H9 (cell line): ENCODE measurements at regions not wholly inside any gene's neighbourhood (a gene's known extent, or its start where the extent isn't known, plus 50 kb on each side); places are given as distances from the start of the nearest gene placed in this dataset.

ENCODE experiments used
- DNase-seq: peaks from one replicate; pipeline ENCODE4 v3.0.0-alpha.2; 2017
- H2AFZ ChIP-seq: one replicate; pipeline ENCODE4 v1.6.1; 2013; ENCODE audit warnings: mild to moderate bottlenecking, low read length, control low read depth, moderate library complexity
- H2AK5ac ChIP-seq: 2 replicates; pipeline ENCODE4 v1.6.1; 2013; ENCODE audit warnings: low read length, control low read depth, mixed read lengths; ENCODE audit not compliant: insufficient read length
- H2BK120ac ChIP-seq: one replicate; pipeline ENCODE4 v1.6.1; 2013; ENCODE audit warnings: low read depth, mild to moderate bottlenecking, low read length, control low read depth, inconsistent platforms; ENCODE audit not compliant: poor library complexity, severe bottlenecking
- H2BK12ac ChIP-seq: 2 replicates; pipeline ENCODE4 v1.6.1; 2013; ENCODE audit warnings: low read length, control low read depth, mixed read lengths, low read depth; ENCODE audit not compliant: insufficient read length
- H2BK15ac ChIP-seq: 2 replicates; pipeline ENCODE4 v1.6.1; 2013; ENCODE audit warnings: low read depth, low read length, control low read depth
- H2BK20ac ChIP-seq: one replicate; pipeline ENCODE4 v1.6.1; 2013; ENCODE audit warnings: low read depth, mild to moderate bottlenecking, low read length, control low read depth, inconsistent platforms; ENCODE audit not compliant: poor library complexity, severe bottlenecking
- H2BK5ac ChIP-seq: 2 replicates; pipeline ENCODE4 v1.6.1; 2013; ENCODE audit warnings: low read length, control low read depth, mixed read lengths; ENCODE audit not compliant: insufficient read length
- H3K14ac ChIP-seq: 2 replicates; pipeline ENCODE4 v1.6.1; 2013; ENCODE audit warnings: low read length, control low read depth; ENCODE audit not compliant: insufficient read depth
- H3K18ac ChIP-seq: 2 replicates; pipeline ENCODE4 v1.6.1; 2013; ENCODE audit warnings: low read depth, mild to moderate bottlenecking, mixed read lengths, low read length, control low read depth; ENCODE audit not compliant: insufficient read length
- H3K23ac ChIP-seq: 2 replicates; pipeline ENCODE4 v1.6.1; 2013; ENCODE audit warnings: low read length, control low read depth, mixed read lengths, low read depth; ENCODE audit not compliant: insufficient read length
- H3K23me2 ChIP-seq: 2 replicates; pipeline ENCODE4 v1.6.1; 2013; ENCODE audit warnings: low read depth, mild to moderate bottlenecking, mixed read lengths, low read length, control low read depth; ENCODE audit not compliant: insufficient read length, poor library complexity, severe bottlenecking
- H3K27ac ChIP-seq: 2 replicates; pipeline ENCODE4 v1.5.1; 2013; ENCODE audit warnings: low read length, control low read depth, mixed read lengths, low read depth; ENCODE audit not compliant: insufficient read length
- H3K27me3 ChIP-seq: 2 replicates; pipeline ENCODE4 v1.6.1; 2013; ENCODE audit warnings: low read length, control low read depth, inconsistent platforms; ENCODE audit not compliant: insufficient read depth
- H3K4ac ChIP-seq: 2 replicates; pipeline ENCODE4 v1.6.1; 2013; ENCODE audit warnings: low read depth, mild to moderate bottlenecking, control low read depth, inconsistent platforms, low read length, moderate library complexity
- H3K4me1 ChIP-seq: 2 replicates; pipeline ENCODE4 v1.6.1; 2013; ENCODE audit warnings: low read length, control low read depth, inconsistent platforms; ENCODE audit not compliant: insufficient read depth
- H3K4me2 ChIP-seq: 2 replicates; pipeline ENCODE4 v1.6.1; 2013; ENCODE audit warnings: low read length, control low read depth, mixed read lengths; ENCODE audit not compliant: insufficient read length, insufficient read depth
- H3K56ac ChIP-seq: 2 replicates; pipeline ENCODE4 v1.6.1; 2013; ENCODE audit warnings: low read depth, mild to moderate bottlenecking, mixed read lengths, low read length, control low read depth; ENCODE audit not compliant: insufficient read length
- H3K79me1 ChIP-seq: 2 replicates; pipeline ENCODE4 v1.6.1; 2013; ENCODE audit warnings: low read depth, mild to moderate bottlenecking, moderate library complexity, low read length, control low read depth, inconsistent platforms; ENCODE audit not compliant: insufficient read depth, poor library complexity, severe bottlenecking
- H3K79me2 ChIP-seq: 2 replicates; pipeline ENCODE4 v1.6.1; 2013; ENCODE audit warnings: low read length, control low read depth, inconsistent platforms; ENCODE audit not compliant: insufficient read depth
- H3K9ac ChIP-seq: 2 replicates; pipeline ENCODE4 v1.6.1; 2013; ENCODE audit warnings: low read length, control low read depth, mixed read lengths; ENCODE audit not compliant: insufficient read length; ENCODE audit errors: extremely low read depth
- H3K9me3 ChIP-seq: one replicate; pipeline ENCODE4 v1.6.1; 2013; ENCODE audit warnings: low read depth, low read length, inconsistent platforms; ENCODE audit not compliant: control insufficient read depth
- H3T11ph ChIP-seq: one replicate; pipeline ENCODE4 v1.6.1; 2013; ENCODE audit warnings: mild to moderate bottlenecking, low read length, control low read depth, inconsistent platforms
- H4K20me1 ChIP-seq: one replicate; pipeline ENCODE4 v1.6.1; 2013; ENCODE audit not compliant: control insufficient read depth, insufficient read length, insufficient read depth
- H4K5ac ChIP-seq: 2 replicates; pipeline ENCODE4 v1.6.1; 2013; ENCODE audit warnings: low read depth, mild to moderate bottlenecking, mixed read lengths, low read length, control low read depth; ENCODE audit not compliant: insufficient read length
- H4K8ac ChIP-seq: replicated peaks from 2 replicates; pipeline ENCODE4 v1.6.1; 2013; ENCODE audit warnings: low read length, control low read depth, mixed read lengths, low read depth; ENCODE audit not compliant: insufficient read length
- H4K91ac ChIP-seq: 2 replicates; pipeline ENCODE4 v1.6.1; 2013; ENCODE audit warnings: low read depth, mild to moderate bottlenecking, moderate library complexity, mixed read lengths, low read length, control low read depth; ENCODE audit not compliant: insufficient read length
- H3K27ac Mint-ChIP-seq, 3 experiments: 2 replicates in 2 of 3; 3 replicates in 1 of 3; pipeline ENCODE4 v1.8.0; 2020 to 2021; ENCODE audit warnings: mixed read lengths in 3 of 3, mild to moderate bottlenecking in 1 of 3, moderate library complexity in 1 of 3
- H3K27me3 Mint-ChIP-seq: 2 replicates; pipeline ENCODE4 v1.8.0; 2021; ENCODE audit warnings: low read depth, mild to moderate bottlenecking, moderate library complexity, mixed read lengths
- H3K36me3 Mint-ChIP-seq, 3 experiments: 2 replicates in 2 of 3; 3 replicates in 1 of 3; pipeline ENCODE4 v1.8.0; 2020 to 2021; ENCODE audit warnings: low read depth in 3 of 3, mixed read lengths in 3 of 3; ENCODE audit not compliant: insufficient read depth in 1 of 3
- H3K4me1 Mint-ChIP-seq, 2 experiments: 2 replicates each; pipeline ENCODE4 v1.8.0; 2020; ENCODE audit warnings: mixed read lengths in 2 of 2
- H3K4me3 Mint-ChIP-seq, 2 experiments: 2 replicates in 1 of 2; 3 replicates in 1 of 2; pipeline ENCODE4 v1.8.0; 2020 to 2021; ENCODE audit warnings: mild to moderate bottlenecking in 2 of 2, mixed read lengths in 2 of 2, moderate library complexity in 1 of 2
- H3K9me3 Mint-ChIP-seq, 2 experiments: 2 replicates in 1 of 2; 3 replicates in 1 of 2; pipeline ENCODE4 v1.8.0; 2020; ENCODE audit warnings: mild to moderate bottlenecking in 2 of 2, mixed read lengths in 2 of 2, moderate library complexity in 1 of 2
- WGBS: extraction: QIAGEN DNeasy Blood & Tissue Kit; methylation state at CpG from one replicate; pipeline ENCODE4 v1.1.7; 2013; ENCODE audit warnings: missing lambda C conversion rate, low lambda C conversion rate, mixed read lengths; ENCODE audit not compliant: insufficient read length; ENCODE audit errors: extremely low coverage; 5-methylcytosine and 5-hydroxymethylcytosine counted together
- TF ChIP-seq, protein P1 (sequence below): fragments of 200-600 bp; sonication (generic); conservative IDR thresholded peaks from 3 replicates; pipeline ENCODE4 v1.8.0; 2021; ENCODE audit warnings: antibody characterized with exemption, mild to moderate bottlenecking

DNA sequence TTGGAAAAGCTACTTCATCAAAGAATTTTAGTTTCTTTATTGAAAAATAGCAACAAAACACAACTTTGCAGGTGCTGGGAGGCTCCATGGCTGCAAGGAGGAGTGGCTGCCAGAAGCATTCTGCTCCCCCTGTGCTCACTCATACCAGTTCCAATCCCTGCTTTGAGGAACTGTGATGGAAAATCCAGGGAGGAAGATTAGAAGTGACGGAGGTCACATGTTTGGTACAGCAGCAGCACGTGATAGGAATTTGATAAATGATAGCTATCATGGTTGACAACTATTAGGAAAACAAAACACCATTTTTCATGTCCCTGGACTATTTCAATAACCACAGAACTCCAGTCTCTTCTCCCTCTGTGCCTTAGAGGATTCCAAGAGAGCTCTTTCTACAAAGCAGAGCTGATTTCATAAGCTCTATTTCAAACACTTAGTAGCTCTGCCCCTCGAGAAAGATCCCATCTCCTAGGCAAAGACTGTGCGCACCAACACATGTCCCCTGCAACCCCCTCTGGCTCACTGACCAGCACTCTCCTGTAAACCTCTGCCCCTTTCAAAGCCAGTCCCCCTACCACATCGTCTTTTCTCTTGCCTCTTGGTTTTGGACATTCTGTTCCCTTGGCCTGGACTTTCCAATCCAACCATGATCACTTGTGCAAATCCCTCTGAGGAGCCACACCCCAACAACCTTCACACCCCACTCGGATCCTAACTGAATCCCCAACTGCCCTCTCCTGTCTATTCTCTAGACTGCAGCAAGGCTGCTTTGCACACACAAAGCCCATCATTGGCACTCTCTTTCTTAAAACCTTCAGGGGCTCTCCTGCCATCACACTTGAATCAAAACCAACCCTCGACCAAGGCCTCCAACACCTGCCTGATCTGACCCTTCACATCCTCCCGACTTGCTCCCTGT is 352.4 kb upstream of the PKDCC start:
- Histone ChIP-seq H2BK12ac (no peak overlapping the region), H2BK20ac (no peak overlapping the region), H4K8ac (no peak overlapping the region), H3K9ac (no peak overlapping the region), H2BK120ac (no peak overlapping the region), H4K20me1 (no peaks in the 10 kb centered on the region), H4K5ac (no peak overlapping the region), H3K79me1 (no peaks in the 10 kb centered on the region), H2AK5ac (no peak overlapping the region), H2AFZ (no peak overlapping the region), H3K23ac (no peak overlapping the region), H3K23me2 (no peaks in the 10 kb centered on the region), H3T11ph (no peak overlapping the region), H3K27ac (no peak overlapping the region), H2BK15ac (no peak overlapping the region), H3K56ac (no peak overlapping the region), H3K4me2 (no peak overlapping the region), H3K4me1 (no peaks in the 10 kb centered on the region; the same call in 1 of the 2 replicates), H3K18ac (no peak overlapping the region), H3K4ac (no peak overlapping the region), H3K14ac (no peak overlapping the region), H3K79me2 (no peaks in the 10 kb centered on the region), H3K9me3 (no peaks in the 10 kb centered on the region), H3K27me3 (no peaks in the 10 kb centered on the region), H4K91ac (no peak overlapping the region), H2BK5ac (no peak overlapping the region)
- Mint-ChIP-seq H3K9me3 (no peaks in the 10 kb centered on the region), H3K27ac (peak overlapping the region in 1 of 3 experiments; percentile 4; a peak in 2 of 7 replicates), H3K36me3 (no peaks in the 10 kb centered on the region; a peak in 1 of 7 replicates), H3K4me1 (peaks cover 9 to 14% of the 10 kb centered on the region in 2 experiments; a peak in 3 of 4 replicates), H3K4me3 (no peak overlapping the region), H3K27me3 (no peaks in the 10 kb centered on the region; the same call in 1 of the 2 replicates)
- DNase-seq = no peak
- TF ChIP-seq, protein P1, sequence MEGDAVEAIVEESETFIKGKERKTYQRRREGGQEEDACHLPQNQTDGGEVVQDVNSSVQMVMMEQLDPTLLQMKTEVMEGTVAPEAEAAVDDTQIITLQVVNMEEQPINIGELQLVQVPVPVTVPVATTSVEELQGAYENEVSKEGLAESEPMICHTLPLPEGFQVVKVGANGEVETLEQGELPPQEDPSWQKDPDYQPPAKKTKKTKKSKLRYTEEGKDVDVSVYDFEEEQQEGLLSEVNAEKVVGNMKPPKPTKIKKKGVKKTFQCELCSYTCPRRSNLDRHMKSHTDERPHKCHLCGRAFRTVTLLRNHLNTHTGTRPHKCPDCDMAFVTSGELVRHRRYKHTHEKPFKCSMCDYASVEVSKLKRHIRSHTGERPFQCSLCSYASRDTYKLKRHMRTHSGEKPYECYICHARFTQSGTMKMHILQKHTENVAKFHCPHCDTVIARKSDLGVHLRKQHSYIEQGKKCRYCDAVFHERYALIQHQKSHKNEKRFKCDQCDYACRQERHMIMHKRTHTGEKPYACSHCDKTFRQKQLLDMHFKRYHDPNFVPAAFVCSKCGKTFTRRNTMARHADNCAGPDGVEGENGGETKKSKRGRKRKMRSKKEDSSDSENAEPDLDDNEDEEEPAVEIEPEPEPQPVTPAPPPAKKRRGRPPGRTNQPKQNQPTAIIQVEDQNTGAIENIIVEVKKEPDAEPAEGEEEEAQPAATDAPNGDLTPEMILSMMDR = peak; percentile 34; the same call in 2 of the 3 replicates
- no CpG with 5 or more reads among the region's 8 CpGs for WGBS
